NB4 (cell line): ENCODE measurements at regions not wholly inside any gene's neighbourhood (a gene's known extent, or its start where the extent isn't known, plus 50 kb on each side); places are given as distances from the start of the nearest gene placed in this dataset.

Experiments used
- TF ChIP-seq, protein P1 (sequence below): IDR thresholded peaks from one replicate; pipeline ENCODE4 v1.5.1; 2012; ENCODE audit warnings: low read depth, low read length
- TF ChIP-seq, protein P2 (sequence below): IDR thresholded peaks from 2 replicates; pipeline ENCODE4 v1.6.1; 2011; ENCODE audit warnings: low read depth, low read length

DNA sequence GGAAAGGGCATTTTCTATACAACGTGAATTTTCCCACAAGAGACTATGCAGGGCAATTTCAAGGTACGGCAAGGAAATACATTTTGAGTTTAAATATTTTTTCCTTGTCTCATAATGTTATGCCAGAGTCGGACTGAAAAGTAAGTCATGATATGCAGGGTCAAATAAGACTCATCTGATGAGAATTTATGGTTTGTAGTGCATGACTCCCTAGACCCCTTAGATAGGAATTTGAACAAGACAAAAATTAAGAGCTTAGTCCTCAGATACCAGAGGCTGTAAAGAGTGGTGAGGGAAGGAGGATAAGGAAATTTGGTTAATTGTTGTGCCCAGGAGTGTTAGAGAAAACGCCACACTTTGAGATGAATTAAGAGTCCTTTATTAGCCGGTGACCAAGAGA lies 616.6 kb downstream of the XPNPEP1 start:
- TF ChIP-seq, protein P1, sequence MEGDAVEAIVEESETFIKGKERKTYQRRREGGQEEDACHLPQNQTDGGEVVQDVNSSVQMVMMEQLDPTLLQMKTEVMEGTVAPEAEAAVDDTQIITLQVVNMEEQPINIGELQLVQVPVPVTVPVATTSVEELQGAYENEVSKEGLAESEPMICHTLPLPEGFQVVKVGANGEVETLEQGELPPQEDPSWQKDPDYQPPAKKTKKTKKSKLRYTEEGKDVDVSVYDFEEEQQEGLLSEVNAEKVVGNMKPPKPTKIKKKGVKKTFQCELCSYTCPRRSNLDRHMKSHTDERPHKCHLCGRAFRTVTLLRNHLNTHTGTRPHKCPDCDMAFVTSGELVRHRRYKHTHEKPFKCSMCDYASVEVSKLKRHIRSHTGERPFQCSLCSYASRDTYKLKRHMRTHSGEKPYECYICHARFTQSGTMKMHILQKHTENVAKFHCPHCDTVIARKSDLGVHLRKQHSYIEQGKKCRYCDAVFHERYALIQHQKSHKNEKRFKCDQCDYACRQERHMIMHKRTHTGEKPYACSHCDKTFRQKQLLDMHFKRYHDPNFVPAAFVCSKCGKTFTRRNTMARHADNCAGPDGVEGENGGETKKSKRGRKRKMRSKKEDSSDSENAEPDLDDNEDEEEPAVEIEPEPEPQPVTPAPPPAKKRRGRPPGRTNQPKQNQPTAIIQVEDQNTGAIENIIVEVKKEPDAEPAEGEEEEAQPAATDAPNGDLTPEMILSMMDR = no peak
- TF ChIP-seq, protein P2, sequence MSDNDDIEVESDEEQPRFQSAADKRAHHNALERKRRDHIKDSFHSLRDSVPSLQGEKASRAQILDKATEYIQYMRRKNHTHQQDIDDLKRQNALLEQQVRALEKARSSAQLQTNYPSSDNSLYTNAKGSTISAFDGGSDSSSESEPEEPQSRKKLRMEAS = no peak
